IPS-NIHi7 (cell line): ENCODE measurements at regions not wholly inside any gene's neighbourhood (a gene's known extent, or its start where the extent isn't known, plus 50 kb on each side); places are given as distances from the start of the nearest gene placed in this dataset.

Experiments
- DNase-seq: peaks from one replicate; pipeline ENCODE4 v3.0.0; 2012; ENCODE audit warnings: mixed read lengths; ENCODE audit errors: extremely low spot score

DNA sequence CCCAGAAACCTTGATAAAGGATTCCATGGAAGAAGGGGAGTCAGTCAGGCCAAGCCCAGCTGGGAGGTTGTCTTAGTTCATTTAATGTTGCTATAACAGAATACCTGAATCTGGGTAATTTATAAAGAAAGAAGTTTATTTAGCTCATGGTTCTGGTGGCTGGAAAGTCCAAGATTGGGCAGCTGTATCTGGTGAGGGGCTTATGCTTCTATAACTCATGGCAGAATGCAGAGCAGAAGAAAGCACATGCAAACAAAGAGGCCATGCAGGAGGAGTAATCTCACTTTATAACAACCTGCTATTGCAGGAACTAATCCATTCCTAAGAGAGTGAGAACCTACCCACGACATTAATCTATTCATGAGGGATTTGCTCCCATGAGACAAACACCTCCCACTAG, 54.2 kb upstream of the ANKRD1 start:
- DNase-seq, result no peak

DNA sequence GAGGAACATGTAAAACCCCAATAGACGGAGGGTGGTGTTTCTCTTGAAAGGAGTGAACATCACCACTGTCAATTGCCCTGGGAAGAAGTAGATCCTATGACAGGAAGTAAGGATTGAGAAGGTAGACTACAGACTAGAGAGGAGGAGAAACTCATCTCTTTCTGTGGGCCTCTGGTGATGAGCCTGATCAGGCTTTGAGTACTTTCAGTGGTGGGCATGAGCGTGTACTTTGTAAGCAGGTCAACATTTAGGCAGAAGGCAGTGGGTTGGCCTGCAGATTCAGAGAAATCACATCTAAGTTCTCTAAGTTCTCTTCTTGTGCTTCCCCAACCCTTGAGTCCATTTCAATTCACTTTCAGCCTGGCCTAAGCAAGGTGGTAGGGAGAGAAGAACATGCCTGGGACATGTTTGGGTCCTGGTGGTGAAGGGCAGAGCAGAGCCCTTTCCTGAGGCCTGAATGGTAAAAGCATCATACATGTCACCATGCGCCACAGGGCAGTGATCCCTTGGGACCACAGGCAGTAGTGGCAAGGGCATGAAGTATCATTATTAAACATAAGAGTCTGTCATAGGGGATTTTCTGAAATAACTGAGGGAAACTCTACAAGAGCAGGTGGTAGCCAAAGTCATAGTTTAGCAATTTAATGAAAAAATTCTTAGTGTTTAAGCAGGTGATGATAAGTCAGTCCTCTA, 56.4 kb upstream of the ANKRD1 start:
- DNase-seq, result no peak

DNA sequence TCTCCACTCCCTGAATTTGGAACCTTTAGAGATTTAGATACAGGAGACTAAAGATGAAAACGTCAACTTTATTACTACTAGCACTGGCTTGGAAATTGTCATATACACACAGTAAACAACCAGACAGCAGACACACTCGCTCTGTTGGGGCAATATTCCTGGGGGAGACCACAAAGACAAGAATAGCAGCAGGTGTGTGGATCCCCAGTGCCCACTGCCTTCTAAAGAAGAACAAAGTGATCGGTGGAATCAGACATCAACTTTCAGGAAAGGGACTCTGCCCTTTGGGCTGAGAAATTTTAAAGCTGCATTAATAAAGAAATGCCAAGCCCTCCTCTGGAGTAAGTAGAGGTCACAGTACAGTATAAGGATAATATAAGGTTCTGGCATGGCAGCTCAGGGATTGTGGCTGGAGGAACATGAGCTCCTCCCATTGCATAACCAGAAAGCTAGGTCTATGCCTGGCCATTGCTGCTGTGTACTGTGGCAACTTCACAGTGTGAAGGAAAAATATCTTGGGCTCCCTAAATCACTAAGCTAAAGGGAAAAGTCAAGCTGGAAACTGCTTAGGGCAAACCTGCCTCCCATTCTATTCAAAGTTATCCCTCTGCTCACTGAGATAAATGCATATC, 57.1 kb upstream of the ANKRD1 start:
- no peak for DNase-seq

DNA sequence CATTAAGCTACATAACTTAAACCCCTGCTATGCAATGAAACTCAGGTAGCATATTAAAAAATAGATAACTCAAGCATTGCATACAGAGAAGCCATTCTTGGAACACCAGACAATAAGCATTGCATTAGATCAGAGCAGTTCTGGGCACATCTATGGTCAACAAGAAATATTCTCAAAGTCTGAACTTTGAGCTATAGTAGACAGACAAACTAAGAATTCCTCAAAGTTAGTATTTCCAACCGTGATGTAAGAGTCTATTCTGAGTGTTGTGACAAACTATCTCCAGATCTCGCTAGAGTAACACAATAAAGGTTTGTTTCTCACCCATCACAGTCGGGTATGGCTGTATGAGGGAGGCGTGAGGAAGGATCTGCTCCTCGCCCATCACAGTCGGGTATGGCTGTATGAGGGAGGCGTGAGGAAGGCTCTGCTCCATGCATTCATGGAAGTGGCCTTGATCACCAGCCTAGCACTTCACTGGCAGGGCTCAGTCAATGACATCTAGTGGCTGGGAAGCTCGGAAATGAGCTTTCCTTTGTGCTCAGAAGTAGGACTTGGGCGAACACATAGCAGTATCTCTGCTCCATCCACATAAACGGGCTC, 61.6 kb upstream of the ANKRD1 start:
- no peak for DNase-seq

DNA sequence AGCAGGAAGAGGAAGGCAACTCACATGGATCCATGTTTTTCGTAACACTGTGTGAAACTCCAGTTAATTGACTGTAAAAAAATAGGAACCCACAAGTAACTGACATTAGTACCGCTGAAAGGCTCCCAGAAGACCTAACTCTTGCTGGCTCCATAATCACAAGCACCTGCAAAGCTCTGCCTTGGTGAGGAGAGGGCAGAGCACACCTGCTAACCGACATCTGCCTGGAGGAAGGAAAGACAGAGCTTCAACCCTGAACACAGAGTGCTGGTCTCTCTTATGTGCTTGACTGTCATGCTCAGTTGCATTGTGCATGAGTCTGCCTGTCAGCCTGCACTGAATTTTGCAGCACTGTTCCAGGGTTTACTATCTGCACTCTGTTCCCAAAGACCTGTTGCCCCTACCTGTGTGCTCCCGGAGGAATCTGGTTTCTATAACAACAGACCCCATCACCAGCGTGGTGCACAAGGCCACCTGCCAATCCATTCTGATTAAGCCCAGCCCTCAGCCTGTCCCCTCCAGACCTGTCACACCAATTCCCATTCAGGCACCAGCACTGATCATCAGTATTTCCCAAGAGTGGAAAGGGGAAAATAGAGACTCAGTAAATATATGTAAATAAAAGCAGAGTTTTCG, 63.1 kb upstream of the ANKRD1 start:
- DNase-seq, result no peak

DNA sequence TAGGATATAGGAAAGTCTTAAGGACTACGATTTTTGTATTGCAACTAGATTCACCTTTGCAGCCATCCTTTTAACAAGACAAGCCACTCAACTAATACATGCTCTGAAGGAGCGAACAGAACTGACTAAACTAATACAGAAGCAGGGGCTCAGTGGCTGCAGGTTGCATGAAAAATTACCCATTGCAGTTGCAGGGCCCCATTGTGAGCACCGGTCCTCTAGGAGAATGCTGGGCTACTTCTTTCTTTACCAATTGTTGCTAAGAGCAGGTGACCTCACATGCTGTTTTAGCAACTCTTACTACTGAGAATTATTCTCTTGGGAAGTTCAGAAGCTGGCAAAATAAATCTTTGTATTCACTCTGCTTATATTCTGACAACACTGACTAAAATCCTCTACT, 64.0 kb upstream of the ANKRD1 start:
- DNase-seq, result no peak

DNA sequence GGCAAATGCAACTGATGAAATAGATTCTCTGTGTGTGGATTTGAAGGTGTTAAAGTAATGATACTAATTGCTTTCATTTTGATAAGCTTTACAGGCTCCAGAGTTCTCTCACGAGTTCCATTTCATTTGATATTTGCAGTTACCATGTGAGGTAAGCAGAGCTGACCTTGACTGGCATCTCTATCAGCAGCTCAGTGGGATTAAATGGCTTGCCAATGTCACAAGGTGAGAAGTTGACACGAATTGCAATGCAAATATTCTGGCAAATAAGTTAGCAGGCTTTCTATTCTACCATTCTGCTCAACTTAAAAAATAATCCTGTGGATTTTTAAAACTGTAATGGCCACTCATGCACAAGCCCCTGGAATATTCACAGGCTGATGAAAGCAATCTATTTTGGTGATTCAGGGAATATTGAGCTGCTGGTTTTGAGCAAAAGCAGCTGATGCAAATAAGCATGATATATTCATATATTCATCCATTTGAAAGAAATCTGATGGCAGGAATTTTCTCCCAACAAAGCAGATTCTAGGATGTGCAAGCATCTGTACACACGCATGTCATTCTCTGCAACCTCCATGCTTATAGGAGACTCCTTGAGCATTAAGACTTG, 64.5 kb upstream of the ANKRD1 start:
- DNase-seq, result no peak

DNA sequence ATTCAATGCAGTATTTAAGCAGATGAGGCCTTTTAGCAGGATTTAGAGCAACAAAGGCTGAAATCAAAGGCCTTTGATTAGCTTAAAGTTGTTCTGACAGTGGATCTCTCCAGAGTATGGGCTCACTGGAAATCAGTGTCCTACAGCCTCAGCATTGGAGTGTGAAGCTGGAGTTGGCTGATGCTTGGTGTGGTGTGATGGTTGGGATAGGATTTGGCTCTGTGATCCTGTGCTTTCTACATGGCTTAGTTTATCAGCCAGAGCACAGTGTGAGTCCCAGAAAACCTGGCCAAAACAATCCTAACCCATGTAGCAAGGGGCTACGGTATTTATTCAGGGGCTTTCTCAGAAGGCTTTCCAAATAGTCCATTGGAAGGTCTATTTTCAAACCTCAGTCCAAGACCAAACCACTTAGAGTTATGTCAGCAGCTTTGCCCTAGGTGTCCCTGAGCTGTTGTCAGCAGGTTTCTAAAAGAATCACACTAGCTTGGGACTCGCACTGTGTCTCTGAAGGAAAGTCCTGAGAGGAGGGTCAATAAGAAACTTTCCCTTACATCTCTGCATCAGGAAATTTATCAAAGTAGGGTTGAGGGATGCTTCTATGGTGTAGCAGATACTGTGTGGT, 65.4 kb upstream of the ANKRD1 start:
- no peak for DNase-seq

DNA sequence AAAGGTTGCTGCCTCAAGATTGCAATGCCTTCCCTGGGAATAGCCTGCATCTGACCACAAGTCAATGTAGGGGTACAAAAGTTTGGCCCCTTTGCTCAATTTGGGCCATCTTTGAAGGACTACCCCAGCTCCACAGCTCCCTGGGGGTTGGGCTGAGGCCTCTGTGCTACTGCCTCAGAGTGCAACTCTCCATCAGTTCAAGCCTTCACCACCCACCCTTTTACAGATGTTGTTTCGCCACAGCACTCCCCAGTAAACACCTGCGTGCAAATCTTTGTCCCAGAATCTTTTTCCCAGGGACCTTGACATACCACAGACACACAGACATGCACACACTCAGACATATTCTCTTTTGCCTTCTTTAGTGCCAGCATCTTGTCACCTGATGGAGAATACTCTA, 66.0 kb upstream of the ANKRD1 start:
- DNase-seq, result no peak

- DNase-seq, result no peak
Observed at GRCh38 chr10:90987383-90987782, 66.5 kb upstream of the ANKRD1 start.

- DNase-seq, result no peak
Observed at GRCh38 chr10:90988024-90988423, 67.1 kb upstream of the ANKRD1 start.

GRCh38 chr10:90988802-90989201, 67.9 kb upstream of the ANKRD1 start:
- DNase-seq, result no peak

DNA sequence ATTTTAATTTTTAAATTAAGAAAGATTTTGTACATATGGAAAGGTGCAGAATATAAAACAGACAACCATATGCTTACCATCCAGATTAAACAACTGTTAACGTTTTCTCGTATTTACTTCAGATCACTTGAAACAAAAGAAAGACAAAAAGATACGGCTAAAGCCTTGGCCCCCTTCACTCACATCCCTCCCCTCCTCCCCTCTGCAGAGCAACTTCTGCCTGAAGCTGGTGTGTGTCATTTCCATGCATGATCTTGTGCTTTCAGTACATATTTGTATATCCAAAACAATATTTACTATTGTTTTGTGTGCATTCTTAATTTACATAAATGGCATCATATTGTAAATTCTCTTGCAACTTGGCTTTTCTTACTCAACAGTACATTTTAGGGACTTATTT, 68.5 kb upstream of the ANKRD1 start:
- DNase-seq, result no peak

- no peak for DNase-seq
Observed at GRCh38 chr10:90992462-90992861, 71.6 kb upstream of the ANKRD1 start.

DNA sequence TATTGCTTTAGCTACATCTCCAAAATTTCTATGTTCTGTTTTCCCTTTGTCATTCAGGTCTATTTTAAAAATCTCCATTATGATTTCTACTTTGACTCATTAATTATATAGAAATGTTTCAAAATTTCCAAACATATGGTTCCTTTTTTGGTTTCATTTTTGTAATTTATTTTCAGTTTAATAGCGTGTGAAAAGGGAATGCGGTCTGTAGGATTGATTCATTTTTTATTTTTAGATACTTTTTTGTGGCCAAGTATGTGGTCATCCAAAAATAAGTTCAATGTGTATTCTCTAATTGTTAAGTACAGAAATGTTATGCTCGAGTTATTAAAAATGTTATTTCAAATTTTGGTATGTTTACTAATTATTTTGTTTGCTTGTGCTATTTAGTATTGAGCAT, 72.5 kb upstream of the ANKRD1 start:
- DNase-seq, result no peak

DNA sequence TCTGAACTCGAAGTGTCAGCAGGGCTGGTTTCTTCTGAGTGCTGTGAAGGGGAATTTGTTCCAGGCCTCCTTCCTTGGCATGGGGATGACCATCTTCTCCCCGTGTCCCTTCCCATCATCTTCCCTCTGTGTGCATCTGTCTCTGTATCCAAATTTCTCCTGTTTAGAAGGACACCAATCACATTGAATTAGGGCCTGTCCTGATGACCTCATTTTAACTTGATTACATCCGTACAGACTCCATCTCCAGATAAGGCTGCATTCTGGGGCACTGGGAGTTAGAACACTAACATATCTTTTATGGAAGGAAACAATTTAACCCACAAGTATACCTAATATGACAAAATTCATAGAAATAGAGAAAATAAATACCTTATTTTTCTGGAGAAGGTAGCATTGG, 76.8 kb upstream of the ANKRD1 start:
- DNase-seq, result no peak

GRCh38 chr10:90998733-90999511, 78.0 kb upstream of the ANKRD1 start:
- no peak for DNase-seq

GRCh38 chr10:90999512-91000172, 78.8 kb upstream of the ANKRD1 start:
- no peak for DNase-seq

GRCh38 chr10:91000470-91000869, 79.6 kb upstream of the ANKRD1 start:
- no peak for DNase-seq

DNA sequence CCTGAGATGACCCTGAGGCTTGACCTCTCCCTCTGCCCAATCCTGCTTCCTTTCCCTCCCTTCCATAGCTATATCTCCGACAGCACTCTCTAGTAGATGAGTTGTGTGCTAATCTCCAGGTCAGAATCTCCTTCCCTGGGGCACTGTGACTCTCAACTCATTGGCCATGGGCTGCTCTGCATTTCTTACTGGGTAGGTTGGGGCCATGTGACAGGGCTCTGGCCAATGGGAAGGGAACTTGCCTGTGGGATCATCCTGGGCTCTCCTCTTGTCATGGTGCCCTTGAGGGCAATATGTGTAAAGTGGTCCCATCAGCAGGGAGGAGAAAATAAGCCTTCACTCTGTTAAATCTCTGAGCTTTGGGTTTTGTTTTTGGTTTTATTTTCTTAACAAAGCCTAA, 80.1 kb upstream of the ANKRD1 start:
- no peak for DNase-seq

DNA sequence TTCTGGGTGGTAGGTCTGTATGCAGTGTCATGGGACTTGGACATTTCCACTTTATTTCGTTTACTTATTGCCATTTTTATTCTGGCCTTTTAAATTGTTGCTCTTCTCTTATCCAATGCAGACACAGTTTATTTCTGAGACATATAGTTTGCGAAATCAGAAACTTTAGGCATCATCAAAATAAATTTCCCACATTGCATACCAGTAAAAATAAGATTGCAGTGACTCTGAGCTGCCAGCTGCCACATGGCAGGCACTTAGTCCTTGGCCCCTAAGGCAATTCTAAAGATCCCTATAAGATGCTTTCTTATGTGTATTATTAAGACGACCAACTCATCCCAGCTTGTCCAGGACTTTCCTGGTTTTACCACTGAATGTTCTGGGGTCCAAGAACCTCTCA, 81.8 kb upstream of the ANKRD1 start:
- no peak for DNase-seq
